Stimulated activated CD8-positive, alpha-beta memory T cell treated with anti-CD3 and anti-CD28 coated beads, Interleukin-15, amount 100 ng/mL, for 4 hours (primary cell): ENCODE measurements at regions not wholly inside any gene's neighbourhood (a gene's known extent, or its start where the extent isn't known, plus 50 kb on each side); places are given as distances from the start of the nearest gene placed in this dataset.

Source experiments
- DNase-seq, 2 donors: peaks; one replicate each; pipeline ENCODE4 v3.0.0-alpha.2; 2020; ENCODE audit warnings: low read depth in 2 of 2

- DNase-seq, result no peak
Observed at GRCh38 chr4:11268149-11268548, 160.5 kb downstream of the HS3ST1 start.

- no peak for DNase-seq
Observed at GRCh38 chr4:11264841-11265240, 163.9 kb downstream of the HS3ST1 start.

GRCh38 chr4:11264346-11264745 lies 164.3 kb downstream of the HS3ST1 start:
- DNase-seq, result no peak

- no peak for DNase-seq
Observed at GRCh38 chr4:11263208-11263607, 165.5 kb downstream of the HS3ST1 start.

GRCh38 chr4:11261066-11261850 lies 167.4 kb downstream of the HS3ST1 start:
- no peak for DNase-seq

- DNase-seq, result no peak
Observed at GRCh38 chr4:11259837-11260236, 168.9 kb downstream of the HS3ST1 start.

GRCh38 chr4:11252149-11252548 lies 176.5 kb downstream of the HS3ST1 start:
- no peak for DNase-seq

GRCh38 chr4:11250510-11250909 lies 178.2 kb downstream of the HS3ST1 start:
- no peak for DNase-seq

GRCh38 chr4:11232015-11232414 lies 196.7 kb downstream of the HS3ST1 start:
- DNase-seq, result no peak

GRCh38 chr4:11230866-11231265 lies 197.8 kb downstream of the HS3ST1 start:
- no peak for DNase-seq

GRCh38 chr4:11228530-11228929 lies 200.2 kb downstream of the HS3ST1 start:
- DNase-seq, result no peak

- no peak for DNase-seq
Observed at GRCh38 chr4:11223311-11223710, 205.4 kb downstream of the HS3ST1 start.

- no peak for DNase-seq
Observed at GRCh38 chr4:11218692-11219091, 210.0 kb downstream of the HS3ST1 start.

GRCh38 chr4:11216520-11216919 lies 212.2 kb downstream of the HS3ST1 start:
- no peak for DNase-seq

GRCh38 chr4:11214281-11214680 lies 214.4 kb downstream of the HS3ST1 start:
- DNase-seq, result no peak

- no peak for DNase-seq
Observed at GRCh38 chr4:11209826-11210225, 218.9 kb downstream of the HS3ST1 start.

- no peak for DNase-seq
Observed at GRCh38 chr4:11201256-11201655, 227.4 kb downstream of the HS3ST1 start.

GRCh38 chr4:11198516-11199305 lies 230.0 kb downstream of the HS3ST1 start:
- DNase-seq, result no peak

GRCh38 chr4:11197631-11198341 lies 230.9 kb downstream of the HS3ST1 start:
- no peak for DNase-seq

- DNase-seq, result no peak
Observed at GRCh38 chr4:11196927-11197522, 231.7 kb downstream of the HS3ST1 start.

- no peak for DNase-seq
Observed at GRCh38 chr4:11194431-11194830, 234.3 kb downstream of the HS3ST1 start.

- DNase-seq, result no peak
Observed at GRCh38 chr4:11189756-11190155, 238.9 kb downstream of the HS3ST1 start.
